ENCODE measurements at regions not wholly inside any gene's neighbourhood (a gene's known extent, or its start where the extent isn't known, plus 50 kb on each side); places are given as distances from the start of the nearest gene placed in this dataset.

DNA sequence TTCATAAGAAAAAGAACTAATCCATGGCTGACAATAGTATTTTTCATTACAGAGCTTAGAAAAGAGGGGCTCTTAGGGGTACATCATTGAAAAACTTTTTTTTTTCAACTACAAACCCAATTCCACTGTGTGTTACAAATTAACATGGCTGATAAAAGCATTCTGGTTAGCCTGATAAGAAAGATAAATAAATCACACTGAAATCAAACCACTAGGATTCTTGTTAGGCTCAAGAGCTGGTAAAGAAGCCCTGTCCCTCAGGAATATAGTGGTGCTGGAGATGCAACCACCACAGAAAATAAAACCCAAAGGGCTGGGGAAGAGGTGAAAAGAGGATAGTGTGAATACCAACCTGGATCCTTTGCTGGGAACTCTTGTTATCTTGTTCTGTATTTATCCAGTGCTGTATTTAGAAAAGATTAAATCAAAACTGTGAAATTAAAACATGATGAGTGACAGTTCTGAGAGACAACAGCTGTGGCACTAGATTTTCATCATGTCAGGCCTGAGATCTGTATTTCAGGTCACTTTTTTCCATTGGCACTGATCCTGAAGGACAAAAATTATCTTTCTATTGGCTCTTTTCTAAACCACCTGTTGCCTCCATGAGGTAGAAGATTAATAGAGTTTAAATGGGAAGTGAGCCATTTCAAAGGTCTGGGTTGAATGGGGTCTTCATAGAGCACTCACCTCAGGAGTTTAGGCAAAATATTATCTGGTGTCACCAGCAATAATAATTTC, 118.6 kb downstream of the ARRDC3 start:
- TF ChIP-seq, protein P1, sequence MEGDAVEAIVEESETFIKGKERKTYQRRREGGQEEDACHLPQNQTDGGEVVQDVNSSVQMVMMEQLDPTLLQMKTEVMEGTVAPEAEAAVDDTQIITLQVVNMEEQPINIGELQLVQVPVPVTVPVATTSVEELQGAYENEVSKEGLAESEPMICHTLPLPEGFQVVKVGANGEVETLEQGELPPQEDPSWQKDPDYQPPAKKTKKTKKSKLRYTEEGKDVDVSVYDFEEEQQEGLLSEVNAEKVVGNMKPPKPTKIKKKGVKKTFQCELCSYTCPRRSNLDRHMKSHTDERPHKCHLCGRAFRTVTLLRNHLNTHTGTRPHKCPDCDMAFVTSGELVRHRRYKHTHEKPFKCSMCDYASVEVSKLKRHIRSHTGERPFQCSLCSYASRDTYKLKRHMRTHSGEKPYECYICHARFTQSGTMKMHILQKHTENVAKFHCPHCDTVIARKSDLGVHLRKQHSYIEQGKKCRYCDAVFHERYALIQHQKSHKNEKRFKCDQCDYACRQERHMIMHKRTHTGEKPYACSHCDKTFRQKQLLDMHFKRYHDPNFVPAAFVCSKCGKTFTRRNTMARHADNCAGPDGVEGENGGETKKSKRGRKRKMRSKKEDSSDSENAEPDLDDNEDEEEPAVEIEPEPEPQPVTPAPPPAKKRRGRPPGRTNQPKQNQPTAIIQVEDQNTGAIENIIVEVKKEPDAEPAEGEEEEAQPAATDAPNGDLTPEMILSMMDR (IDR thresholded peaks at IDR 0.05) = no peak
- TF ChIP-seq POLR2A (IDR thresholded peaks at IDR 0.05) = no peak
